Trophoblast cell (in vitro differentiated cells and primary cell): ENCODE measurements at regions not wholly inside any gene's neighbourhood (a gene's known extent, or its start where the extent isn't known, plus 50 kb on each side); places are given as distances from the start of the nearest gene placed in this dataset.

Experiments
- DNase-seq, 2 donors: peaks; one replicate each; pipeline ENCODE4 v3.0.0-alpha.2; 2016
- H2AFZ ChIP-seq: 2 replicates; pipeline ENCODE4 v1.6.1; 2013; ENCODE audit warnings: low read length, moderate library complexity, mild to moderate bottlenecking; ENCODE audit not compliant: insufficient read depth, poor library complexity
- H2AK5ac ChIP-seq: 2 replicates; pipeline ENCODE4 v1.6.1; 2013; ENCODE audit warnings: mild to moderate bottlenecking, low read length
- H2BK120ac ChIP-seq: 2 replicates; pipeline ENCODE4 v1.6.1; 2013; ENCODE audit warnings: low read length, mild to moderate bottlenecking, moderate library complexity; ENCODE audit not compliant: insufficient read depth, poor library complexity
- H2BK12ac ChIP-seq: 2 replicates; pipeline ENCODE4 v1.6.1; 2013; ENCODE audit warnings: mild to moderate bottlenecking, low read length, moderate library complexity
- H2BK5ac ChIP-seq: 2 replicates; pipeline ENCODE4 v1.6.1; 2013; ENCODE audit warnings: low read length, low read depth, moderate library complexity, mild to moderate bottlenecking; ENCODE audit not compliant: poor library complexity
- H3K14ac ChIP-seq: 2 replicates; pipeline ENCODE4 v1.6.1; 2013; ENCODE audit warnings: mild to moderate bottlenecking, low read length
- H3K18ac ChIP-seq: 2 replicates; pipeline ENCODE4 v1.6.1; 2013; ENCODE audit warnings: mild to moderate bottlenecking, low read length
- H3K23ac ChIP-seq: 2 replicates; pipeline ENCODE4 v1.6.1; 2013; ENCODE audit warnings: low read length
- H3K27ac ChIP-seq: 2 replicates; pipeline ENCODE4 v1.5.1; 2013; ENCODE audit warnings: low read depth, mild to moderate bottlenecking, inconsistent platforms, low read length, moderate library complexity
- H3K27me3 ChIP-seq: 2 replicates; pipeline ENCODE4 v1.6.1; 2013; ENCODE audit warnings: inconsistent platforms, mild to moderate bottlenecking, low read length, moderate library complexity; ENCODE audit not compliant: insufficient read depth
- H3K36me3 ChIP-seq, 2 experiments: 1 replicate in 1 of 2; 2 replicates in 1 of 2; pipeline ENCODE4 v1.6.1; 2013; ENCODE audit warnings: low read length in 2 of 2, mild to moderate bottlenecking in 2 of 2, moderate library complexity in 1 of 2; ENCODE audit not compliant: insufficient read depth in 2 of 2, control insufficient read depth in 1 of 2
- H3K4ac ChIP-seq: 2 replicates; pipeline ENCODE4 v1.6.1; 2013; ENCODE audit warnings: low read depth, mild to moderate bottlenecking, low read length, moderate library complexity
- H3K4me1 ChIP-seq, 2 experiments: 1 replicate in 1 of 2; 2 replicates in 1 of 2; pipeline ENCODE4 v1.6.1; 2013; ENCODE audit warnings: low read length in 2 of 2, mild to moderate bottlenecking in 2 of 2, moderate library complexity in 1 of 2; ENCODE audit not compliant: insufficient read depth in 2 of 2, control insufficient read depth in 1 of 2
- H3K4me2 ChIP-seq: 2 replicates; pipeline ENCODE4 v1.6.1; 2013; ENCODE audit warnings: inconsistent platforms, mild to moderate bottlenecking, low read length, moderate library complexity
- H3K4me3 ChIP-seq: 2 replicates; pipeline ENCODE4 v1.5.1; 2013; ENCODE audit warnings: mild to moderate bottlenecking, low read depth, low read length, inconsistent platforms
- H3K79me1 ChIP-seq: one replicate; pipeline ENCODE4 v1.6.1; 2013; ENCODE audit warnings: low read length
- H3K79me2 ChIP-seq: 2 replicates; pipeline ENCODE4 v1.6.1; 2013; ENCODE audit warnings: low read length, mild to moderate bottlenecking; ENCODE audit not compliant: control insufficient read depth, insufficient read depth, poor library complexity
- H3K9ac ChIP-seq: 2 replicates; pipeline ENCODE4 v1.6.1; 2013; ENCODE audit warnings: mild to moderate bottlenecking, low read length
- H3K9me3 ChIP-seq: 2 replicates; pipeline ENCODE4 v1.6.1; 2013; ENCODE audit warnings: low read depth, mild to moderate bottlenecking, control low read depth, inconsistent platforms, low read length; ENCODE audit not compliant: insufficient read depth
- H4K12ac ChIP-seq: 2 replicates; pipeline ENCODE4 v1.6.1; 2013; ENCODE audit warnings: low read depth, mild to moderate bottlenecking, low read length, moderate library complexity
- H4K8ac ChIP-seq: 2 replicates; pipeline ENCODE4 v1.6.1; 2013; ENCODE audit warnings: low read depth, mild to moderate bottlenecking, low read length, moderate library complexity
- H4K91ac ChIP-seq: one replicate; pipeline ENCODE4 v1.6.1; 2013; ENCODE audit warnings: low read depth, mild to moderate bottlenecking, low read length, moderate library complexity
- WGBS: extraction: QIAGEN DNeasy Blood & Tissue Kit; methylation state at CpG from one replicate; pipeline ENCODE4 v1.1.7; 2013; ENCODE audit warnings: missing lambda C conversion rate; ENCODE audit not compliant: insufficient read length, insufficient coverage; ENCODE audit errors: extremely low coverage; 5-methylcytosine and 5-hydroxymethylcytosine counted together

DNA sequence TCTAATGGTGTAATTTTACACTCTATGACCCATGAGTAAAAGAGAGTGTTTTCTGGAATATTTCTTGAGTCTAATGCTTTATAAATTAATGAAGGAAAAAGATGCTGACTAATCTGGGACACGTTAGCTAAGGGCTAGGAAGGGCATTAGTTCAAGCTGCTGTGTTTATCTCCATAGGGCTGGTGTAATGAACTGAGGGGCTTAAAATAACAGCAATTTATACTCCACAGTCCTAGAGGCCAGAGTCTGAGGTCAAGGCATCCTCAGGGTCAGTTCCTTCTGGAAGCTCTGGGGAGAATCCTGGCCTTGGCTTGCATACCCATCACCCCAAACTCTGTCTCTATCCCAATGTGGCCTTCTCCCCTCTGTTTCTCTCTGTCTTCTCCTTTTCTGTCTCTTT lies 105.2 kb upstream of the PFKP start:
- H3K4me3 ChIP-seq = no peak overlapping the region
- no CpG with 5 or more reads among the region's 1 CpG for WGBS

DNA sequence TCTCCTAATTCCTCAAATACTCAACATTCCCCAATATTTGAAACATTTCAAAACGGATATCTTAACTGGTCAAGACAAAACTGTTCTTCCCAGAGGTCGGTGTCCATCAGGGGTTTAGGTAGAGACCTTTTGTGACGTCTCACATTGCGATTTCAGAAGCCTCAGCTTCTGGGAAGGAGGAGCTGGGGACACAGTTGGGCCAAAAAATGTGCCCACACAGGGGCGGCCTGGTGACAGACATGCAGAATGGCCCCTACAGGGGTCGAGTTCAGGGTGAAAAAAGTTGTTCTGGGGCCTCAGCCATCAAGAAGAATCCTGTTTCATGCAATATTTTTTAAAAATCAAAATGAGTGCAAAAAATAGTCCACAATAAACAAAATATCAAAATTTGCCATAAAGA lies 108.7 kb upstream of the PFKP start:
- Histone ChIP-seq H3K4me1 (no peaks in the 10 kb centered on the region), H3K4me2 (no peak overlapping the region), H3K79me2 (no peaks in the 10 kb centered on the region)

More for the DNA sequence above, 105.2 kb upstream of the PFKP start:
- Histone ChIP-seq H2BK5ac (no peak overlapping the region), H3K79me1 (no peaks in the 10 kb centered on the region), H3K27me3 (no peaks in the 10 kb centered on the region), H3K27ac (no peak overlapping the region), H4K91ac (no peak overlapping the region), H4K12ac (no peak overlapping the region), H3K18ac (no peak overlapping the region), H3K14ac (no peak overlapping the region), H3K4me1 (no peaks in the 10 kb centered on the region), H3K23ac (no peak overlapping the region), H2BK12ac (no peak overlapping the region), H2AK5ac (no peak overlapping the region), H2AFZ (no peak overlapping the region), H3K79me2 (no peaks in the 10 kb centered on the region), H3K9me3 (peaks cover 8% of the 10 kb centered on the region), H3K36me3 (no peaks in the 10 kb centered on the region), H3K4me2 (no peak overlapping the region), H3K9ac (no peak overlapping the region), H4K8ac (no peak overlapping the region), H3K4ac (no peak overlapping the region), H2BK120ac (no peak overlapping the region)
- no peak for DNase-seq

DNA sequence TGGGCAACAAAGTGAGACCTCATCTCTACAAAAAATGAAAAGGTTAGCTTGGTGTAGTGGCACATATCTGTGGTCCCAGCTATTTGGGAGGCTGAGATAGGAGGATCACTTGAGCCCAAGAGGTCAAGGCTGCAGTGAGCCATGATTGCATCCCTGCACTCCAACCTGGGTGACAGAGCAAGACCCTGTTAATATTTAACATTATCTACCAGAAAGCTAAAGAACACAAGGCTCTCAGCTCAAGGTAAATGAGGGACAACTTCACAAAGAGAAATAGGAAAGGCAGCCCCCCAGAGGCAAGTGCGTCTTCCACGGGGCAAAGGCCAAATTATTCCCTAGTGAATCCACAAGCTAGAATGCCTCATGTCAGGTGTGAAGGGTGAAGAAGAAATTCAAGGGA lies 109.6 kb upstream of the PFKP start:
- no peak overlapping the region for H2AK5ac ChIP-seq
- H3K18ac ChIP-seq = no peak overlapping the region
- no peak overlapping the region for H2BK12ac ChIP-seq
- no peak overlapping the region for H2AFZ ChIP-seq
- no peak overlapping the region for H4K91ac ChIP-seq
- H4K12ac ChIP-seq = no peak overlapping the region
- no peaks in the 10 kb centered on the region for H3K27me3 ChIP-seq
- H3K4ac ChIP-seq = no peak overlapping the region
- no peak overlapping the region for H4K8ac ChIP-seq
- H3K23ac ChIP-seq = no peak overlapping the region
- H3K4me2 ChIP-seq = no peak overlapping the region
- H2BK120ac ChIP-seq = no peak overlapping the region
- no CpG with 5 or more reads among the region's 2 CpGs for WGBS
- H3K14ac ChIP-seq = no peak overlapping the region
- no peak for DNase-seq
- H3K9me3 ChIP-seq = peaks cover 6% of the 10 kb centered on the region
- H3K79me1 ChIP-seq = no peaks in the 10 kb centered on the region
- no peak overlapping the region for H3K9ac ChIP-seq
- no peak overlapping the region for H2BK5ac ChIP-seq
- no peaks in the 10 kb centered on the region for H3K4me1 ChIP-seq
- no peak overlapping the region for H3K4me3 ChIP-seq
- H3K27ac ChIP-seq = no peak overlapping the region
- H3K79me2 ChIP-seq = no peaks in the 10 kb centered on the region
- H3K36me3 ChIP-seq = no peaks in the 10 kb centered on the region

More for the DNA sequence above, 108.7 kb upstream of the PFKP start:
- Histone ChIP-seq H4K8ac (no peak overlapping the region), H3K4me3 (no peak overlapping the region), H4K91ac (no peak overlapping the region), H2BK120ac (no peak overlapping the region), H2BK5ac (no peak overlapping the region), H3K9ac (no peak overlapping the region), H3K23ac (no peak overlapping the region), H3K36me3 (no peaks in the 10 kb centered on the region), H3K4ac (no peak overlapping the region), H2AK5ac (no peak overlapping the region), H3K9me3 (peaks cover 8% of the 10 kb centered on the region), H3K14ac (no peak overlapping the region), H2BK12ac (no peak overlapping the region), H3K27me3 (no peaks in the 10 kb centered on the region), H3K79me1 (no peaks in the 10 kb centered on the region), H2AFZ (no peak overlapping the region), H4K12ac (no peak overlapping the region), H3K18ac (no peak overlapping the region), H3K27ac (no peak overlapping the region)
- no CpG with 5 or more reads among the region's 6 CpGs for WGBS
- DNase-seq = no peak

DNA sequence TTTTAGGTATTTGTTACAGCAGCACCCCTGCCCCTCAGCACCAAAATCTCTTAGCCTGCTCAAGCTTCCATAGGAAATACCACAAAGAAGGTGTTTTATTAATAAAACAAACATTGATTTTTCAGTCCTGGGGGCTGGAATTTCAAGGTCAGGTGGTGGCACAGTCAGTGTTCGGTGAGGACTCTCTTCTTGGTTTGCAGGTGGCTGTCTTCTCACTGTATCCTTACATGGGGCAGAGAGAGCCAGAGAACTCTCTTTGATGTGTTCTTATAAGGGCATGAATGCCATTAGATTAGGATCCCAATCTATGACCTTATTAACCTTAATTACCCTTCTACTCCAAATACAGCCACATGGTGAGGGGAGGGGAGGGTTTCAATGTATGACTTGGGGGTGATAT lies 112.3 kb upstream of the PFKP start:
- H2AK5ac ChIP-seq = no peak overlapping the region
- H4K8ac ChIP-seq = no peak overlapping the region
- no peak overlapping the region for H2AFZ ChIP-seq
- no CpG with 5 or more reads among the region's 1 CpG for WGBS
- no peak overlapping the region for H3K23ac ChIP-seq
- H3K79me1 ChIP-seq = no peaks in the 10 kb centered on the region
- no peaks in the 10 kb centered on the region for H3K27me3 ChIP-seq
- H3K79me2 ChIP-seq = no peaks in the 10 kb centered on the region
- no peaks in the 10 kb centered on the region for H3K9me3 ChIP-seq
- DNase-seq = no peak
- no peak overlapping the region for H2BK120ac ChIP-seq
- H3K18ac ChIP-seq = no peak overlapping the region
- no peaks in the 10 kb centered on the region for H3K4me1 ChIP-seq
- no peak overlapping the region for H3K14ac ChIP-seq
- no peaks in the 10 kb centered on the region for H3K36me3 ChIP-seq
- H2BK12ac ChIP-seq = no peak overlapping the region
- no peak overlapping the region for H3K27ac ChIP-seq
- no peak overlapping the region for H3K4me3 ChIP-seq
- no peak overlapping the region for H3K4ac ChIP-seq
- H2BK5ac ChIP-seq = no peak overlapping the region
- no peak overlapping the region for H3K4me2 ChIP-seq
- H3K9ac ChIP-seq = no peak overlapping the region
- no peak overlapping the region for H4K91ac ChIP-seq
- no peak overlapping the region for H4K12ac ChIP-seq
